ENCODE measurements at regions not wholly inside any gene's neighbourhood (a gene's known extent, or its start where the extent isn't known, plus 50 kb on each side); places are given as distances from the start of the nearest gene placed in this dataset.

DNA sequence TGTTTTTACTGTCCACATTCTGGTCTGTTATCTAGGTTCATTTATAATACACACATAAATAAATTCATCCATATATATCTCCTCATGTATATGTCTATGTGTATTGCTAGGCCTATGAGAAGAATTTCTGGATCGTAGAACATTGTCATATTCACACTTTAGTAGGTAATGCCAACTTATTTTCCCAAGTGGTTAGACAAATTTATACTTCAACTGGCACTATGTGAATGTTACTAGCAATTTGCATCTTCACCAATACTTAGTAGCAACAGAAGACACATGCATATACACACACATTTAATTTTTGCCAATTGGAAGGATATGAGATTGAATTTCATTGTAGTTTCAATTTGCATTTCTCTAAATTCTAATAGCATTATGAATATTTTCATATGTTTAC is 365.1 kb downstream of the FSCB start:
- TF ChIP-seq CTCF (conservative IDR thresholded peaks at IDR 0.05; ENCODE audit: low read depth, low read length) (no peak), MAFK (IDR thresholded peaks at IDR 0.05; ENCODE audit: low read depth, low read length) (no peak), CEBPB (IDR thresholded peaks at IDR 0.05; ENCODE audit: low read depth, low read length) (no peak)
